K562 (cell line): ENCODE measurements at regions not wholly inside any gene's neighbourhood (a gene's known extent, or its start where the extent isn't known, plus 50 kb on each side); places are given as distances from the start of the nearest gene placed in this dataset.

Experiments
- ATAC-seq: fragments of 200-7000 bp; cut with Tn5 transposase; 3 replicates; pipeline ENCODE4 v1.9.1; 2020; ENCODE audit warnings: moderate library complexity
- BruUV-seq: library from RNA; stranded (reverse); fragments of 400-500 nt; replicated peaks from 2 replicates; lab custom pipeline; 2021; lab: Mats Ljungman, UMichigan
- CTCF ChIA-PET: fragments of 300-600 bp; formaldehyde crosslinking; extraction: SDS; loops from one replicate; lab custom pipeline; 2021; ENCODE audit warnings: low intra/inter-chr PET ratio; lab: Yijun Ruan, JAX
- POLR2A ChIA-PET: fragments of 300-600, 350-650 bp; sonication (Branson Sonifier 250); formaldehyde crosslinking; extraction: SDS; loops from one replicate; lab custom pipeline; 2021; ENCODE audit warnings: antibody characterized with exemption, inconsistent platforms; lab: Yijun Ruan, JAX
- DNase-seq, 4 experiments: peaks; one replicate each; pipeline versions ENCODE4 v3.0.0 to v3.0.0-alpha.2; 2011 to 2018; ENCODE audit warnings: low spot score in 3 of 4, mixed read lengths in 3 of 4; ENCODE audit errors: extremely low read depth in 1 of 4
- FAIRE-seq: peaks from 2 replicates; lab custom pipeline; 2011; peaks lifted over from hg19 to GRCh38; lab: Jason Lieb, UNC
- H2AFZ ChIP-seq: 2 replicates; pipeline ENCODE4 v1.6.0; 2011; ENCODE audit warnings: low read depth, low read length, control low read depth, inconsistent platforms
- H3K27ac ChIP-seq: fragments of 200-600 bp; 3 replicates; pipeline ENCODE4 v1.8.0; 2011; ENCODE audit warnings: low read depth, mild to moderate bottlenecking, control low read depth, inconsistent platforms, low read length, moderate library complexity, mixed read lengths; ENCODE audit errors: extremely low read depth
- H3K27me3 ChIP-seq, 2 experiments: fragments of 300-600 bp in 1 of 2; 2 replicates in 1 of 2; 3 replicates in 1 of 2; pipeline versions ENCODE4 v1.6.0 to v1.8.0; 2011; ENCODE audit warnings: inconsistent platforms in 2 of 2, low read length in 2 of 2, mild to moderate bottlenecking in 1 of 2, mixed read lengths in 1 of 2, moderate library complexity in 1 of 2; ENCODE audit not compliant: control insufficient read depth in 2 of 2, insufficient read depth in 2 of 2
- H3K36me3 ChIP-seq: fragments of 300-600 bp; 3 replicates; pipeline ENCODE4 v1.8.0; 2011; ENCODE audit warnings: mild to moderate bottlenecking, low read length, inconsistent platforms; ENCODE audit not compliant: control insufficient read depth, insufficient read depth
- H3K4me1 ChIP-seq, 2 experiments: fragments of 200-600 bp in 1 of 2; replicated peaks in 1 of 2; 2 replicates in 1 of 2; 3 replicates in 1 of 2; pipeline versions ENCODE4 v1.5.1 to v1.8.0; 2011; ENCODE audit warnings: inconsistent platforms in 2 of 2, low read length in 2 of 2, mild to moderate bottlenecking in 1 of 2, mixed read lengths in 1 of 2, moderate library complexity in 1 of 2; ENCODE audit not compliant: control insufficient read depth in 2 of 2, insufficient read depth in 2 of 2
- H3K4me2 ChIP-seq: 2 replicates; pipeline ENCODE4 v1.6.1; 2011; ENCODE audit warnings: low read length, control low read depth, inconsistent platforms, mixed read lengths; ENCODE audit not compliant: insufficient read depth
- H3K4me3 ChIP-seq: fragments of 200-600 bp; sonication (generic), shearing (Covaris generic); 2 replicates; pipeline ENCODE4 v1.5.1; 2016; ENCODE audit warnings: control low read depth, inconsistent platforms
- H3K79me2 ChIP-seq: fragments of 200-600 bp; 3 replicates; pipeline ENCODE4 v1.8.0; 2011; ENCODE audit warnings: low read length, inconsistent platforms; ENCODE audit not compliant: control insufficient read depth, insufficient read depth
- H3K9ac ChIP-seq, 2 experiments: 2 replicates each; pipeline versions ENCODE4 v1.6.0 to v1.6.1; 2011; ENCODE audit warnings: low read depth in 2 of 2, low read length in 2 of 2, control low read depth in 1 of 2, inconsistent platforms in 1 of 2, mild to moderate bottlenecking in 1 of 2, mixed read lengths in 1 of 2; ENCODE audit not compliant: insufficient read depth in 1 of 2
- H3K9me1 ChIP-seq: one replicate; pipeline ENCODE4 v1.6.0; 2011; ENCODE audit warnings: inconsistent platforms, mild to moderate bottlenecking, low read length, moderate library complexity; ENCODE audit not compliant: control insufficient read depth, insufficient read depth
- H3K9me3 ChIP-seq: replicated peaks from 2 replicates; pipeline ENCODE4 v1.5.1; 2011; ENCODE audit warnings: low read depth, low read length, inconsistent platforms; ENCODE audit not compliant: control insufficient read depth, insufficient read depth
- H4K20me1 ChIP-seq: replicated peaks from 2 replicates; pipeline ENCODE4 v1.6.1; 2011; ENCODE audit warnings: low read length, inconsistent platforms, mixed read lengths; ENCODE audit not compliant: control insufficient read depth, insufficient read depth
- EP300 ChIP-seq: IDR thresholded peaks from 2 replicates; pipeline ENCODE4 v1.6.1; 2012; ENCODE audit warnings: low read length, improper control_type of control experiment
- FOXA1 ChIP-seq: fragments of 450-650 bp; IDR thresholded peaks from 2 replicates; pipeline ENCODE4 v1.6.1; 2016; ENCODE audit warnings: mild to moderate bottlenecking, borderline replicate concordance
- GABPB2 ChIP-seq: fragments of 250-450 bp; sonication (Bioruptor Pico); conservative IDR thresholded peaks from 2 replicates; pipeline ENCODE4 v1.5.1; 2021; ENCODE audit warnings: mild to moderate bottlenecking
- GTF2F1 ChIP-seq: IDR thresholded peaks from 2 replicates; pipeline ENCODE4 v1.6.1; 2011; ENCODE audit warnings: low read depth, low read length, improper control_type of control experiment
- ILK ChIP-seq: fragments of 450-650 bp; IDR thresholded peaks from 2 replicates; pipeline ENCODE4 v1.6.1; 2016; ENCODE audit warnings: missing genetic modification characterization, low read depth, mild to moderate bottlenecking, missing compliant biosample characterization, moderate library complexity, borderline replicate concordance
- KLF10 ChIP-seq: fragments of 250-450 bp; sonication (Bioruptor Pico); IDR thresholded peaks from 2 replicates; pipeline ENCODE4 v1.6.1; 2021; ENCODE audit warnings: matching md5 sums
- NR2C2 ChIP-seq, 2 experiments: fragments of 200-800 bp in 1 of 2; sonication (Bioruptor generic) in 1 of 2; sonication (generic) in 1 of 2; formaldehyde crosslinking in 1 of 2; IDR thresholded peaks; 2 replicates each; pipeline versions ENCODE4 v1.6.1 to v1.8.0; 2016 to 2022; ENCODE audit warnings: mild to moderate bottlenecking in 1 of 2, missing compliant biosample characterization in 1 of 2, missing genetic modification characterization in 1 of 2, missing genetic modification reagents in 1 of 2
- RBM15 ChIP-seq: fragments of 200-400 bp; formaldehyde crosslinking; IDR thresholded peaks from 2 replicates; pipeline ENCODE4 v1.6.1; 2018; ENCODE audit warnings: mild to moderate bottlenecking, low read length, moderate library complexity; ENCODE audit not compliant: insufficient read depth
- SREBF1 ChIP-seq: fragments of 150-350 bp; IDR thresholded peaks from 2 replicates; pipeline ENCODE4 v1.6.1; 2014; ENCODE audit warnings: antibody characterized with exemption, low read depth, low read length, borderline replicate concordance
- ZC3H11A ChIP-seq: IDR thresholded peaks from 2 replicates; pipeline ENCODE4 v1.6.1; 2012; ENCODE audit warnings: low read depth, low read length, improper control_type of control experiment
- ZNF274 ChIP-seq: IDR thresholded peaks from 2 replicates; pipeline ENCODE4 v1.6.1; 2011; ENCODE audit warnings: low read depth, mild to moderate bottlenecking, low read length, moderate library complexity, borderline replicate concordance
- ZNF76 ChIP-seq: fragments of 250-450 bp; sonication (Bioruptor Pico); IDR thresholded peaks from 2 replicates; pipeline ENCODE4 v1.4.0; 2020; ENCODE audit warnings: mild to moderate bottlenecking, moderate library complexity, borderline replicate concordance
- ZNF77 ChIP-seq: fragments of 250-450 bp; sonication (Bioruptor Pico); IDR thresholded peaks from 2 replicates; pipeline ENCODE4 v1.5.0; 2020
- WGBS: fragments of 100-300 bp; shearing (Covaris generic); methylation state at CpG from one replicate; pipeline ENCODE4 v1.1.6; 2016; ENCODE audit warnings: low coverage, mixed read lengths; ENCODE audit not compliant: insufficient coverage; ENCODE audit errors: missing lambda C conversion rate; 5-methylcytosine and 5-hydroxymethylcytosine counted together
- in situ Hi-C: fragments of 300-500 bp; cut with MboI; formaldehyde crosslinking; loops from 4 replicates; pipeline ENCODE4 v1.15.0; 2018; ENCODE audit warnings: inconsistent platforms, mixed read lengths
- intact Hi-C: fragments of 100-400 bp; cut with micrococcal nuclease; formaldehyde crosslinking; loops from 2 replicates; pipeline ENCODE4 v1.14.2; 2022
- TF ChIP-seq, protein P1 (sequence below): fragments of 450-650 bp; formaldehyde crosslinking; IDR thresholded peaks from 2 replicates; pipeline ENCODE4 v1.4.0; 2022; ENCODE audit warnings: mild to moderate bottlenecking, moderate library complexity

GRCh38 chr4:154126276-154126675 is 337.4 kb upstream of the SFRP2 start:
- CTCF ChIA-PET = no interaction called here
- no peak overlapping the region for H3K4me3 ChIP-seq
- WGBS = 0% methylated on average over 1 of the region's 1 CpG
- no peaks in the 10 kb centered on the region for H3K9me3 ChIP-seq
- no peaks in the 10 kb centered on the region for H3K4me1 ChIP-seq
- POLR2A ChIA-PET = no interaction called here
- TF ChIP-seq ILK (tag) = no peak
- TF ChIP-seq ZNF76 (CRISPR knock-in tag) = no peak
- TF ChIP-seq GTF2F1 = no peak
- no peak for TF ChIP-seq ZNF77
- TF ChIP-seq RBM15 = no peak
- TF ChIP-seq ZNF274 = no peak
- TF ChIP-seq, protein P1, sequence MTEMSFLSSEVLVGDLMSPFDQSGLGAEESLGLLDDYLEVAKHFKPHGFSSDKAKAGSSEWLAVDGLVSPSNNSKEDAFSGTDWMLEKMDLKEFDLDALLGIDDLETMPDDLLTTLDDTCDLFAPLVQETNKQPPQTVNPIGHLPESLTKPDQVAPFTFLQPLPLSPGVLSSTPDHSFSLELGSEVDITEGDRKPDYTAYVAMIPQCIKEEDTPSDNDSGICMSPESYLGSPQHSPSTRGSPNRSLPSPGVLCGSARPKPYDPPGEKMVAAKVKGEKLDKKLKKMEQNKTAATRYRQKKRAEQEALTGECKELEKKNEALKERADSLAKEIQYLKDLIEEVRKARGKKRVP = no peak
- no peak for TF ChIP-seq KLF10
- TF ChIP-seq ZC3H11A = no peak
- TF ChIP-seq SREBF1 = no peak
- no peak for TF ChIP-seq FOXA1
- TF ChIP-seq EP300 = no peak
- TF ChIP-seq NR2C2 (CRISPR knock-in tag; IDR thresholded peaks at IDR 0.05) = no peak
- TF ChIP-seq NR2C2 (tag; IDR thresholded peaks at IDR 0.05) = no peak
- no peak for TF ChIP-seq GABPB2
- no peak overlapping the region for H2AFZ ChIP-seq
- FAIRE-seq (no peak), DNase-seq (no peak), ATAC-seq (no peak)
- no peaks in the 10 kb centered on the region for H3K79me2 ChIP-seq
- no peak overlapping the region for H3K27ac ChIP-seq
- H4K20me1 ChIP-seq = no peaks in the 10 kb centered on the region
- H3K4me2 ChIP-seq = no peak overlapping the region
- in situ Hi-C loops (no loop called here), intact Hi-C loops (no loop called here)
- no peak overlapping the region for H3K9ac ChIP-seq
- no peaks in the 10 kb centered on the region for H3K36me3 ChIP-seq
- no TSS peak for BruUV-seq
- no peaks in the 10 kb centered on the region for H3K27me3 ChIP-seq
- H3K9me1 ChIP-seq = no peaks in the 10 kb centered on the region
